Stimulated activated CD8-positive, alpha-beta memory T cell treated with anti-CD3 and anti-CD28 coated beads, Interleukin-4, amount 100 ng/mL, for 48 hours (primary cell): ENCODE measurements at regions not wholly inside any gene's neighbourhood (a gene's known extent, or its start where the extent isn't known, plus 50 kb on each side); places are given as distances from the start of the nearest gene placed in this dataset.

ENCODE experiments used
- DNase-seq: peaks from one replicate; pipeline ENCODE4 v3.0.0-alpha.2; 2020

GRCh38 chr11:104582431-104582830 is 315.8 kb downstream of the CASP12 start:
- DNase-seq = no peak

DNA sequence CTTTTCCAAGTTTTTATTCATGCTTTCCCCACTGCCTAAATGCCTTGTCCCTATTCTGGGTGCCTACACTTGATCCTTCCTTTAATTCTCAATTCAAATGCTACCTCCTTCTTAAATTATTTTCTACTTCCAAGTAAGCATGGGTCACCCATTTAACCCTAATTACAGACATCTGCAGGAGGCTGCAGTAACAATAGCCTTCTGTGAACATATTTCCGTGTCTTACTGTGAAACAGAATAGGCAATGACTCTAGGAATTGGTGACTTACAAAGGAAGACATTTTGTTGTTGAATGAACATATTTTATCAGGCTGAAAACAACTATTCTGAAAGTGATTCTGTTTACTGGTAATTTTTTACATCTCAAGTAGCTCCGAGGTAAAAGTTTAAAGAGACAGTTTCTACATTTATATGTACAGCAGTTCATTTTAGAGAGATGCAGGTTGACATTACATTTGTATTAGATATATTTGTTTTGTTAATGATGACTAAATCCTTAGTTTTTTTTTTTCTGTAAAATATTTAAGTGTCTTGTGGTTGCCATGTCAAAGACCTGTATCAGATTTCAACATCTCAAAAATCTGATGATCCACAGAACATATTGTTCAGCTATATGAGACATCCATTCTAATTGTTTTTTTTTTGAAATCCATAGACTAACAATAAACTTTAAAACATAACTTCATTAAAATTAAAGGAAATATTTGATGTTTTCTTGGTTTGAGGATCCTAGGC is 316.8 kb downstream of the CASP12 start:
- DNase-seq = no peak

DNA sequence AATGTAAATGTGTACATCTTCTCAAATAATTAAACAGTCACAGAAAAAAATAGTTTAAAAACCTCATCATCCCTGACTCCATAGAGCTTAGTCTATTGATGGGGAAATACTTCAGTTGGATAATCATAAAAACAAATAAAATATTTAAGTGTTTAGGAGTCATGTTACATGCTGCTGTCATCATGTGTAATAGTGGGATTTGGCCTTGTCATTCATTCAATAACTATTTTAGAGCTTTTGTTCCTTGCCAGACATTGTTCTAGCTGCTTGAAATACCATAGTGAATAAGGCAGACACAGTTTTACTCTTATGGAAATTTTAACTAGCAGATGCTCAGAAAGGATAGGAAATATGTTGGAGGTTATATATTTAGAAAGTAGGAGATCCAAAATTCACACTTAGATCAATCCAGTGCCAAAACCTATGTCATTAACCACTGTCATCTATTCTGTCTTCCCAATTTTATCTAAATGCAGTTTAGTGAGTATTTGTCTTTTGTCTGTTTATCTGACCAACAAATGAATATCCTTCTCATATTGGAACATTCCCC is 324.7 kb downstream of the CASP12 start:
- no peak for DNase-seq

DNA sequence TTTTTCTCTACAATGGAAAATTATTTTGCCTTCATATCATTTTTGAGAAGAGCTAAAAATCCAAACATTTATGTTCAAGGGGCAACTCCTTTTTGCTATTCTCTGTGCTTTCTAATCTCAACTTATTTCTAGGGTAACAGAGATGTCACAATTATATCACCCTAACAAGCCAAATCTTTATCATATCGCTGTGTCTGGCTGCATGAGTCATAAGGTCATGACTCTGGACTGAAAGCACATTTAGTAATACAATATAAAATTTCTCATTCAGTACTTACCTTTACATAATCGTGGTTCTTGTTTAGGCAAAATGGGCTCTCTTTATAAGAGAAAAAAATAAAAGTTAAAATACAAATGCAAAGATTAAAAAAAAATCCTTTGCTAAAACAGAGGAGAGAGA is 326.0 kb downstream of the CASP12 start:
- DNase-seq = no peak

DNA sequence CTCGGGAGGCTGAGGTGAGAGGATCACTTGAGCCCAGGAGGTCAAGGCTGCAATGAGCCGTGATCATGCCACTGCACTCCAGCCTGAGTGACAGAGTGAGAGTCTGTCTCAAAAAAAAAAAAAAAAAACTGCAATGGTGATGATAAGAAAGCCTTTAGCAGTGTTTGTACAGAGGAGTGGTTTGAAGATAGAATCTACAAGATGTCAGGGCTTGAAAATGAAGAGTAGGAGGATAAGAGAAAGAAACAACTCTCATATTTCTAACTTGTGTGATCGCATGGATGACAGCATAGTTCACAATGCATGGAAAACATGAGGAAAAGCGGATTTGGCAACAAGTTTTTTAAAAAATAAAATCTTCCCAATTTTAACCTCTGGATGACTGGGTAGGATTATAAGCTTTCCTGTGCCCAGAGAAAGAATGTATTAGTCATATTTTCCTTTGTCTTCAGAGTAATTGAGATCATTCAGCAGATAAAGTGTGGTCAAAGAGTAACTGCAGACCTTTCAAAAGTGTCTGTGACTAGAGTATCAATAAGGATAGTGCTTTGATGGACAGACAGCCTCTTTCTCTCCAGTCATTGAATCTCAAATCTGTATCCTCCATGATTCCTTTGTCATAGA is 328.1 kb downstream of the CASP12 start:
- DNase-seq = no peak

DNA sequence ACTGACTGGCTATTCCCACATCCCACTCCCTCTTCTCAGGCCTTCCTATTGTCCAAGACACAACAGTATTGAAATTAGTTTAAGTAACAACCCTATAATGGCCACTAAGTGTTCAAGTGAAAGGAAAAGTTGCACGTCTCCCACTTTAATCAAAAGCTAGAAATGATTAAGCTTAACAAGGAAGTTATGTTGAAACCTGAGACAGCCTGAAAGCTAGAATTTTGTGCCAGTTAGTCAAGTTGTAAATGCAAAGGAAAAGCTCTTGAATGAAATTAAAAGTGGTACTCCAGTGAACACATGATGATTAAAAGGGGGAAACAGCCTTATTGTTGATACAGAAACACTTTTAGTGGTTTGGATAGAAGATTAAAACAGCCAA is 332.7 kb downstream of the CASP12 start:
- DNase-seq = no peak

DNA sequence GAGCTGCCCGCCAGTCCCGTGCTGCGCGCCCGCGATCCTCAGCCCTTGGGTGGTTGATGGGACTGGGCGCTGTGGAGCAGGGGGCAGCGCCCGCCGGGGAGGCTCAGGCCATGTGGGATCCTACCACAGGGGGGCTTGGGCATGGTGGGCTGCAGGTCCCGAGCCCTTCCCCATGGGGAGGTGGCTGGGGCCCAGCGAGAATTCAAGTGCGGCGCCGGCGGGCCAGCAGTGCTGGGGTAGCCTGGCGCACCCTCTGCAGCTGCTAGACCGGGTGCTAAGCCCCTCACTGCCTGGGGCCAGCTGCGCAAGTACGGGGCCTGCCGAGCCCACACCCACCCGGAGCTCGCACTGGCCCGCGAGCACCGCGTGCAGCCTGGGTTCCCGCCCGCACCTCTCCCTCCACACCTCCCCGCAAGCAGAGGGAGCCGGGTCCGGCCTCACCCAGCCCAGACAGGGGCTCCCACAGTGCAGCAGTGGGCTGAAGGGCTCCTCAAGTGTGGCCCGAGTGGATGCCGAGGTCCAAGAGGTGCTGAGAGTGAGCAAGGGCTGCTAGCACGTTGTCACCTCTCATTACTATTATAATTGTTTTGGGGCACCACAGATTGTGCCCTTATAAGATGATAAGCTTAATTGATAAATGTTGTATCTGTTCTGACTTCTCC is 333.2 kb downstream of the CASP12 start:
- no peak for DNase-seq

GRCh38 chr11:104556606-104557301 is 341.5 kb downstream of the CASP12 start:
- no peak for DNase-seq

DNA sequence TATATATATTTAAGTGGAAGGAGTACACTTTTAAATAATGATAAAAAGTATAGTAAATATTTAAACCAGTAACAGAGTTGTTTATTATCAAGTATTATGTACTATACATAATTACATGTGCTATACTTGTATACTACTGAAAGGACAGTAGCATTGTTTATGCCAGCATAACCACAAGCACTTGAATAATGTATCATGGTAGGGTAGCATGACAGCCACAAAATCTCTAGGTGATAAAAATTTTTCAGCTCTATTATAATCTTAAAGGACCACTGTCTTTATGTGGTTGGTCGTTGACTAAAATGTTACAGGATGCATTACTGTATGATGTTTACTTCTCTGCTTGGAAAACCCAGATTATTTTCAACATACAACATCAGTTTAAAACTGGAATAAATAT is 349.2 kb downstream of the CASP12 start:
- no peak for DNase-seq

DNA sequence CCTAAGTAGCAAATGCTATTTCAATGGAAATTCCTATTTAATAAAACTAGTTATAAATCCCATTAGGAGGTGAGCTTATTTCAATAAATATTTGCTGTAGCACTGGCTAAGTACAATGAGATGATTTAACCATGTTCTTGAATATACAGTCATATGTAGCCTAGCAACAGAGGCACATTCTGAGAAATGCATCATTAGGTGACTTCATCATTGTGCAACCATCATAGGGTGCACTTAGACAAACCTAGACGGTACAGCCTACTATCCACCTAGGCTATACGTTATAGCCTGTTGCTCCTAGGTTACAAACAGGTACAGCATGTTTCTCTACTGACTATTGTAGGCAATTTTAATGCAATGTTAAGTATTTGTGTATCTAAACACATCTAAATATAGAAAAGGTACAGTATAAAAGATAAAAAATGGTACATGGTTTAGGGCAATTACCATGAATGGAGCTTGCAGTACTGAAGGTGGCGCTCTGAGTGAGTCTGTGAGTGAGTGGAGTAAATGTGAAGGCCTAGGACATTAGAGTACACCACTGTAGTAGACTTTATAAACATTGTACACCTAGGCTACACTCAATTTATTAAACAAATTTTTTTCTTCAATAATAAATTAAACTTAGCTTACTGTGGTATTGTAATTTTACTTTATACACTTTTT is 350.1 kb downstream of the CASP12 start:
- no peak for DNase-seq

DNA sequence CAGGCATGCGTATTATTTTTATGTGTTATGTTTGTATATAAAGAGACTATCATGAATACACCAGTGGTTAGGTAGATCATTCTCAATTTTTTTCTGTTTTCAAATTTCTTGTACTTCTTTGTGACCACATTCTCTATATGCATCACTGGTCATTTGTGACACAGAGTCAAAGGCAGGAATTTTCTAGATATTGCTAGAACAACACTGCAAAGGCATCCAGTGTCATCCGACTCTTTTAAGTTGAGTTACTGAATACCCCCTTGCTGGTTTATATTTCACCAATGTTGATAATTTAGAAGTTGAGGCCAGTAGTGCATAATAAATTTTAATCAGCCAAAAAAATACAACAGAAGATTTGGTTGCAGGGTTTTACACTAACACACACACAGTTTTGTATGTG is 351.8 kb downstream of the CASP12 start:
- no peak for DNase-seq

- DNase-seq = no peak
Observed at GRCh38 chr11:104541701-104542100, 356.6 kb downstream of the CASP12 start.

DNA sequence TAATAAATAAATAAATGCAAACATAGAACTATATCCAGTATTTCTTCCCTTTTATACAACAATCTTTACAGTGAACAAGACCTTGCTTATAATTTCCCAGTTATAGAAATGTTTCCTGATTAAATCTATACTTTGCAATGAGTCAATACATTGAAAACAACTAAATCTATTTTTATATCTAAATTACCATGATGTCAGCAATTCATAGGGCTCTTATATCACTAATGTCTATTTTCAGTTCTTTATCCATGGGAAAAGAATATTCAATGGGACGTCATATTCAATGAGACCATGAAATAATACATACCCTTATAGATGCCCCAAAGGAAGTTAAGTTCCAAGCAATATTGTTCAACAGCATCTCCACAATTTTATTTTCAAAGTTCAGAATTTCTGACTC is 359.9 kb downstream of the CASP12 start:
- no peak for DNase-seq

DNA sequence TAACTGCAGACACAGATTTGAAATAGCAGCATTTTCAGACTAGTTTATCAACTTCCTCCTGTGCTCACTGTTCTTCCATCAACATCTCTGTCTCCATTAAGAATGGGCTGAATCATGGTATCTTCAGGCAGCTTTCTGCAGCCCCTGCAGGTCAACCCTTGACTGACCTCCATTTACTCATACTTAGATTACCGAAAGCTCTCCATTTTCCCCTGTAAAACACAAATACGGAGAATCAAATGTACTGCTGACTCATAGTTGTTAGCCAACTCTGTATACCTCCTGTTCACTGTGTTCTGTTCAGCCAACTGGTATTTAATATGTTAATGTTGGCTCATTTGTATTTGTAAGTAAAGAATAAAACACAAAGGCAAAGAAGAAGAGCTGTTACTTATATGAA is 364.0 kb downstream of the CASP12 start:
- no peak for DNase-seq

DNA sequence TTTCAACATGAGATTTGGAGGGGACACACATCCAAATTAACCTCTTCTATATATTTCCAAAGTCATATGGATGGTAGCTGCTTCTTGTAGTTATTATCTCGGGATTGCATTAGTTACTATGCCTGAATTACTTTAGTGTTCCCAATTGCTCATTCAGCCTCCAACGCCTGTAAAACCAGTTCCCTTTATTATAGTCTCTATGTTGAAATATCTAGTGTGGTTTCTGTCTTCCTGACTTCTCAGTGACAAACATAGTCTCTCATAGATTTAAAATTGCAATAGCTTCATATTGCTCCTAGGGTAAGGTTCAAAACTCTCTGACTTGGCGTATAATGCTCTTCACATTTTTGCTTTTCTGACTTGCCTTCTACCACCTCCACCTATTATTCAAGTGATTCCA is 366.4 kb downstream of the CASP12 start:
- DNase-seq = no peak

- no peak for DNase-seq
Observed at GRCh38 chr11:104531075-104531474, 367.1 kb upstream of the PDGFD start.

- no peak for DNase-seq
Observed at GRCh38 chr11:104529906-104530305, 366.0 kb upstream of the PDGFD start.

GRCh38 chr11:104529213-104529612 is 365.3 kb upstream of the PDGFD start:
- DNase-seq = no peak

- no peak for DNase-seq
Observed at GRCh38 chr11:104526006-104526405, 362.1 kb upstream of the PDGFD start.

DNA sequence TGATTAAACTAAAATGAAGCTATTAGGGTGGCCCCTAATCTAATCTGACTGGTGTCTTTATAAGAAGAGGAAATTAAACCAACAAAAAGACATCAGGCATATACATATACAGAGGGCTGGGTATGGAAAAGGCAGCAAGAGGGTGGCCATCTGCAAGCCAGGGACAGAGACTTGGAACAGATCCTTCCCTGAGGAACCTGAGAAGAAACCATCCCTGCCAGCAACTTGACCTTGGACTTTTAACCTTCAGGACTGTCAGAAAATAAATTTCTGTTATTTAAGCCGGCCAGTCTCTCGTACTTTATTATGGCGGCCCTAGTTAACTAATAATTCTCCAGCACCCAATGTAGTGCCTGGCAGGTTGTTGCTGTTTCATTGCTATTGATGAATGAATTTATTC is 361.5 kb upstream of the PDGFD start:
- no peak for DNase-seq

- no peak for DNase-seq
Observed at GRCh38 chr11:104524254-104524653, 360.3 kb upstream of the PDGFD start.

GRCh38 chr11:104523611-104524010 is 359.7 kb upstream of the PDGFD start:
- no peak for DNase-seq

DNA sequence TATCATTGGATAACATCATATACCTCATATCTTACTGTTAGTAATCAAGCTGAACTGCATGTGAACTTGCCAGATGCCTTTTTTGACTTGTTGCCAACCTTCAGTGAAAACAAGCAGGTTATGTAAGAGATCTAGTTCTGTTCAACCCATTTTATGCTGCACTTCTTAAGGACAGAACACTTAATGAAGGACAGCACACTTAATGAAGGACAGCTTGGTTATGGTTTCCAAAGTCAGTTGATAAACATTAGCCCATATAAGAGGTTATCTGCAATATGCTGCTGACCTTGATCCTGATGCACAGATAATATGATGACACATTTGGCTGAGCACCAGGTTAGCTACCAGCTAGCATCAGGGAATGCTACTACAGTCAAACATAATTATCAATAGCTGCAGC is 358.7 kb upstream of the PDGFD start:
- DNase-seq = no peak
